Ovary (tissue), 3 donors: ENCODE measurements at regions not wholly inside any gene's neighbourhood (a gene's known extent, or its start where the extent isn't known, plus 50 kb on each side); places are given as distances from the start of the nearest gene placed in this dataset.

Experiments used
- POLR2A ChIP-seq: fragments of 450-650 bp; IDR thresholded peaks from one replicate; pipeline ENCODE4 v1.6.1; 2017; ENCODE audit warnings: antibody characterized with exemption, mild to moderate bottlenecking, moderate library complexity
- TF ChIP-seq, protein P1 (sequence below), 3 donors: fragments of 450-650 bp in 2 of 3; fragments of 200-600 bp in 1 of 3; IDR thresholded peaks; one replicate each; pipeline versions ENCODE4 v1.5.1 to v1.8.0; 2016 to 2022; ENCODE audit warnings: antibody characterized with exemption in 3 of 3, mild to moderate bottlenecking in 1 of 3
- donor health status: DM: no; HTN: no; CAD: no.

- TF ChIP-seq, protein P1, sequence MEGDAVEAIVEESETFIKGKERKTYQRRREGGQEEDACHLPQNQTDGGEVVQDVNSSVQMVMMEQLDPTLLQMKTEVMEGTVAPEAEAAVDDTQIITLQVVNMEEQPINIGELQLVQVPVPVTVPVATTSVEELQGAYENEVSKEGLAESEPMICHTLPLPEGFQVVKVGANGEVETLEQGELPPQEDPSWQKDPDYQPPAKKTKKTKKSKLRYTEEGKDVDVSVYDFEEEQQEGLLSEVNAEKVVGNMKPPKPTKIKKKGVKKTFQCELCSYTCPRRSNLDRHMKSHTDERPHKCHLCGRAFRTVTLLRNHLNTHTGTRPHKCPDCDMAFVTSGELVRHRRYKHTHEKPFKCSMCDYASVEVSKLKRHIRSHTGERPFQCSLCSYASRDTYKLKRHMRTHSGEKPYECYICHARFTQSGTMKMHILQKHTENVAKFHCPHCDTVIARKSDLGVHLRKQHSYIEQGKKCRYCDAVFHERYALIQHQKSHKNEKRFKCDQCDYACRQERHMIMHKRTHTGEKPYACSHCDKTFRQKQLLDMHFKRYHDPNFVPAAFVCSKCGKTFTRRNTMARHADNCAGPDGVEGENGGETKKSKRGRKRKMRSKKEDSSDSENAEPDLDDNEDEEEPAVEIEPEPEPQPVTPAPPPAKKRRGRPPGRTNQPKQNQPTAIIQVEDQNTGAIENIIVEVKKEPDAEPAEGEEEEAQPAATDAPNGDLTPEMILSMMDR (IDR thresholded peaks at IDR 0.05), result no peak
- no peak for TF ChIP-seq POLR2A
Measured at GRCh38 chr14:42523666-42524065, 917.0 kb downstream of the LRFN5 start.
